ENCODE measurements at regions not wholly inside any gene's neighbourhood (a gene's known extent, or its start where the extent isn't known, plus 50 kb on each side); places are given as distances from the start of the nearest gene placed in this dataset.

DNA sequence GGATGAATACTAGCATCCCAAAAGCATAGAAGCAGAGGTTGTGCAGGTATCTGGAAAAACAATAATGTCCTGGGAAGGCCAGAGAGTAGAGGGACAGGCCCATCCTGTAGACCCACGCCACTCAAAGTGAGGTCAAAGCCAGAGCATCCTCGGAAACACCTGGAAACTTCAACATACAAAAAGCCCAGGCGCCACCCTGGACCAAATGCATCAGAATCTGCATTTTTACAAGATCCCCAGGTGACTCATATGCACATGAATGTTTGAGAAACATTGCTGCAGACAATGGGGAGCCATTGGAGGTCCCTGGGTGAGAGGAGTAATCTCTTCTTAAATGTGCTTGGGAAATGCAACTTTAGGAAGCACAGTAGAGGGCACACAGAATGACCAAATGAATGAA is 684.1 kb downstream of the DIAPH3 start:
- no peaks in the 10 kb centered on the region for H3K27me3 Mint-ChIP-seq (ENCODE audit: low read depth)
- Histone ChIP-seq H3K18ac (ENCODE audit: insufficient read length, low read depth, low read length) (no peak overlapping the region), H4K20me1 (ENCODE audit: control insufficient read depth, insufficient read depth, insufficient read length) (no peaks in the 10 kb centered on the region), H2BK12ac (ENCODE audit: insufficient read length, low read depth, low read length) (no peak overlapping the region), H3K4me1 (ENCODE audit: insufficient read depth, low read length) (peaks cover 11% of the 10 kb centered on the region), H4K5ac (ENCODE audit: insufficient read length, low read depth, low read length) (no peak overlapping the region), H3K4ac (ENCODE audit: low read depth, low read length) (no peak overlapping the region), H2BK120ac (ENCODE audit: low read depth, low read length, poor library complexity, severe bottlenecking) (no peak overlapping the region), H3K14ac (ENCODE audit: insufficient read depth, low read length) (no peak overlapping the region), H3K27me3 (ENCODE audit: insufficient read depth, low read length) (no peaks in the 10 kb centered on the region), H2BK20ac (ENCODE audit: low read depth, low read length, poor library complexity, severe bottlenecking) (no peak overlapping the region), H2AK5ac (ENCODE audit: insufficient read length, low read length) (peak overlapping the region; percentile 43), H3K56ac (ENCODE audit: insufficient read length, low read depth, low read length) (no peak overlapping the region), H3K4me2 (ENCODE audit: insufficient read depth, insufficient read length, low read length) (no peak overlapping the region), H2AFZ (ENCODE audit: low read length) (no peak overlapping the region), H3K79me2 (ENCODE audit: insufficient read depth, low read length) (no peaks in the 10 kb centered on the region), H4K8ac (replicated peaks; ENCODE audit: insufficient read length, low read depth, low read length) (no peak overlapping the region), H3K9ac (ENCODE audit: extremely low read depth, insufficient read length, low read length) (no peak overlapping the region), H3T11ph (ENCODE audit: low read length) (no peak overlapping the region), H3K23me2 (ENCODE audit: insufficient read length, low read depth, low read length, poor library complexity, severe bottlenecking) (no peaks in the 10 kb centered on the region), H4K91ac (ENCODE audit: insufficient read length, low read depth, low read length) (no peak overlapping the region), H3K23ac (ENCODE audit: insufficient read length, low read depth, low read length) (no peak overlapping the region), H3K79me1 (ENCODE audit: insufficient read depth, low read depth, low read length, poor library complexity, severe bottlenecking) (no peaks in the 10 kb centered on the region), H2BK15ac (ENCODE audit: low read depth, low read length) (no peak overlapping the region), H3K9me3 (ENCODE audit: control insufficient read depth, low read depth, low read length) (no peaks in the 10 kb centered on the region), H2BK5ac (ENCODE audit: insufficient read length, low read length) (no peak overlapping the region), H3K27ac (ENCODE audit: insufficient read length, low read depth, low read length) (peak overlapping the region; percentile 83)
- H3K9me3 Mint-ChIP-seq: no peaks in the 10 kb centered on the region
- peak overlapping the region in 1 of 2 experiments; percentile 46; a peak in 2 of 5 replicates for H3K4me3 Mint-ChIP-seq
- no peaks in the 10 kb centered on the region for H3K36me3 Mint-ChIP-seq (ENCODE audit: insufficient read depth in 1 of 3, low read depth in 3 of 3)
- TF ChIP-seq, protein P1, sequence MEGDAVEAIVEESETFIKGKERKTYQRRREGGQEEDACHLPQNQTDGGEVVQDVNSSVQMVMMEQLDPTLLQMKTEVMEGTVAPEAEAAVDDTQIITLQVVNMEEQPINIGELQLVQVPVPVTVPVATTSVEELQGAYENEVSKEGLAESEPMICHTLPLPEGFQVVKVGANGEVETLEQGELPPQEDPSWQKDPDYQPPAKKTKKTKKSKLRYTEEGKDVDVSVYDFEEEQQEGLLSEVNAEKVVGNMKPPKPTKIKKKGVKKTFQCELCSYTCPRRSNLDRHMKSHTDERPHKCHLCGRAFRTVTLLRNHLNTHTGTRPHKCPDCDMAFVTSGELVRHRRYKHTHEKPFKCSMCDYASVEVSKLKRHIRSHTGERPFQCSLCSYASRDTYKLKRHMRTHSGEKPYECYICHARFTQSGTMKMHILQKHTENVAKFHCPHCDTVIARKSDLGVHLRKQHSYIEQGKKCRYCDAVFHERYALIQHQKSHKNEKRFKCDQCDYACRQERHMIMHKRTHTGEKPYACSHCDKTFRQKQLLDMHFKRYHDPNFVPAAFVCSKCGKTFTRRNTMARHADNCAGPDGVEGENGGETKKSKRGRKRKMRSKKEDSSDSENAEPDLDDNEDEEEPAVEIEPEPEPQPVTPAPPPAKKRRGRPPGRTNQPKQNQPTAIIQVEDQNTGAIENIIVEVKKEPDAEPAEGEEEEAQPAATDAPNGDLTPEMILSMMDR (conservative IDR thresholded peaks at IDR 0.05): no peak
- H3K4me1 Mint-ChIP-seq: peaks cover 51 to 65% of the 10 kb centered on the region in 2 experiments
- DNase-seq: peak; percentile 80
- H3K27ac Mint-ChIP-seq: peak overlapping the region; percentile 82 to 96 (median 94)
- WGBS (ENCODE audit: extremely low coverage, insufficient read length, low lambda C conversion rate): no CpG with 5 or more reads among the region's 3 CpGs
